Activated CD8-positive, alpha-beta memory T cell treated with anti-CD3 and anti-CD28 coated beads for 36 hours (primary cell): ENCODE measurements at regions not wholly inside any gene's neighbourhood (a gene's known extent, or its start where the extent isn't known, plus 50 kb on each side); places are given as distances from the start of the nearest gene placed in this dataset.

ENCODE experiments used
- CTCF ChIA-PET: fragments of 350-600 bp; sonication (Branson Sonifier 250); formaldehyde crosslinking; loops from one replicate; lab custom pipeline; 2021; ENCODE audit warnings: antibody characterized with exemption; lab: Charles Lee
- POLR2A ChIA-PET: fragments of 350-600 bp; sonication (Branson Sonifier 250); formaldehyde crosslinking; loops from one replicate; lab custom pipeline; 2021; ENCODE audit warnings: antibody characterized with exemption; lab: Charles Lee

DNA sequence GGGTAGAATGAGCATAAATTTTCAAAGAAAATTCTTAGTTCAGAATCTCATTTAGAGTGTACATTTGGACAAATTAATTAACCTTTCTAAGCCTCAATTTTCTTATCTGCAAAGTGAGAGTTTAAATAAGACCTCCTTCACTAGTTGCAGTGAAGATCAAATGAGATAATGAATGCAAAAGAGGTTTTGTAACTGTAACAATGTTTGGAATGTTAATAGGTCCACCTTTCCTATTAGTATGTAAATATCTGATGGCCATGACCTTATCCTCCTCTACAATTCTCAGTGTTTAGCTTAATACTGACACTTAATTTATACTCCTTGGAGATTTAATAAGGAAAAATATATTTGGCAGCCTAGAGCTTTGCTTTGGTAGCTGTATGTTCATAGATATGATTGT is 138.8 kb downstream of the GABRG1 start:
- ChIA-PET POLR2A (no interaction called here), CTCF (no interaction called here)

DNA sequence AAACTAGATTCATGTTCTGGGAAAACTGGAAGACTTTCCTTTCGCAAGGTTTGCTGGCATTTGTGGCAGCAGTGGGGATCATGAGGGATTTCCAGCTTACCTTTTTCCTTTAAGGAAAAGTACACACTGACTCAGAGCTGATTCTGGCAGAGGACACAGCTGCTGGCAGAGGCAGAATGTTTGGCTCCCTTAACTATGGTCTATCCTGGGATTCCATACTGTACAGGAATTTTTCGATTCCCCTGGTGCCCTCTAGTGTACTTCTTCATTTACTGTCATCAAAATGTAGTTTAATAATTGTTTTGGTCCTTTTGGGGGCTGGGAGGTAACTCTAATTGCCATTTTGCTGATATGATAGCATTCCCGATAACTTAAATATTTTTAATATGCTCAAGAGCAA is 152.7 kb downstream of the GABRG1 start:
- ChIA-PET POLR2A (no interaction called here), CTCF (no interaction called here)

- POLR2A ChIA-PET = no interaction called here
- CTCF ChIA-PET = no interaction called here
Observed at GRCh38 chr4:45957353-45957752, 166.5 kb downstream of the GABRG1 start.

- ChIA-PET CTCF (no interaction called here), POLR2A (no interaction called here)
Observed at GRCh38 chr4:45954276-45954675, 169.6 kb downstream of the GABRG1 start.

DNA sequence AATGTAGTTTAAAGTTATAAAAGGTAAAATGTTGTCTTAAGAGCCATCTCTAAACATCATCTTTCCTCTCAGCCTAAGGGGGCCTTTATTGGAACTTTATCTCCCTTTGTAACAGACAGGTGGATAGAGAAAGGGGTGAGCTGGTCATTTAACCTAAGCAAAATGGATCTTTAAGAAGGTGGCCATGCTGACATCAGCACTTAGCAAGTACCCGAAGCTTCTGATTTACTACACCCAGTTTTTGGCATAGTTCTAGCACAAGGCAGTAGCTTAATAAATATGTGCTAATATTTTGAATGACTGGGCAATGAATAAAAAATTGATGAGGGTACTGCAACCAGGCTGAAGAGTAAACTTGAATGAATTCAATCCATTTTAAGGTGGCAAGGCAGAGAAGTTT is 172.7 kb downstream of the GABRG1 start:
- ChIA-PET POLR2A (no interaction called here), CTCF (no interaction called here)

DNA sequence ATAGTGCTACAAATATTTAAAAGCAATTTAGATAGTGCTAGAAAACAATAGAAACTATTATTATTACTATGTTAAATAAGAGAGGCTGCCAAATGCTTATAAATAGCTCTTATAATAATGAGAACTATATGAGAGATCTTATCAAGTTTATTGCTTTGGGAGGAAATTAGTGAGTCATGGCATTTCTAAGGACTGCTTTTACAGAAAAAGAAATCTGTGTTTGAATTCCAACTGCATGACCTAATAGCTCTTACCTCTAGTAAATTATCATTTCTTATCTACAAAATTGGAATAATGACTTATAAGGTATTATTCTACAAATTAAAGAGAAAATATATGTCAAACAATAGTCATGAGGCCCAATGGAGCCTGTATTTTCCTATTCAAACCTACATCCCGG is 177.2 kb downstream of the GABRG1 start:
- ChIA-PET CTCF (no interaction called here), POLR2A (no interaction called here)

GRCh38 chr4:45944000-45944399 is 179.9 kb downstream of the GABRG1 start:
- CTCF ChIA-PET = no interaction called here

DNA sequence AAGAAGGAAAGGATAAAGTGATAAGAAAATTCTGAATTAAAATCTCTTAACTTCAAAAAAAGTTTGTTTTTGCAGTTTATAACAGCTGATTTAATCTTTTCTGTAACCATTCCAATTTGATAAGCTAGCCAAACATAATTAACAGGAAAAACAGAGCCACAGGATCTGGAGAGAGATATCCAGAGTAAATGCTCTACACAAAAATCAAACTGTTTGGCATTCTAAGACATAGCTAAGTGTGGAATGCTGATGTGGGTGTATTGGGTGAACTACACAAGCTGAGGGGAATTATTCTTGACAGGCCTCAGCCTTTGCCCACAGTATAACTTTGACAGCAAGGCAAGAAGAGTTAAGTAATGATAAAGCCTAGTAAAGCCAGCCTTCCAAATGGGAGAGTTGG is 184.8 kb downstream of the GABRG1 start:
- CTCF ChIA-PET = no interaction called here
- POLR2A ChIA-PET = no interaction called here

More at GRCh38 chr4:45944000-45944399, 179.9 kb downstream of the GABRG1 start:
- POLR2A ChIA-PET = no interaction called here

- ChIA-PET POLR2A (no interaction called here), CTCF (no interaction called here)
Observed at GRCh38 chr4:45931154-45931553, 192.7 kb downstream of the GABRG1 start.

GRCh38 chr4:45927641-45928040 is 196.2 kb downstream of the GABRG1 start:
- ChIA-PET POLR2A (no interaction called here), CTCF (no interaction called here)

DNA sequence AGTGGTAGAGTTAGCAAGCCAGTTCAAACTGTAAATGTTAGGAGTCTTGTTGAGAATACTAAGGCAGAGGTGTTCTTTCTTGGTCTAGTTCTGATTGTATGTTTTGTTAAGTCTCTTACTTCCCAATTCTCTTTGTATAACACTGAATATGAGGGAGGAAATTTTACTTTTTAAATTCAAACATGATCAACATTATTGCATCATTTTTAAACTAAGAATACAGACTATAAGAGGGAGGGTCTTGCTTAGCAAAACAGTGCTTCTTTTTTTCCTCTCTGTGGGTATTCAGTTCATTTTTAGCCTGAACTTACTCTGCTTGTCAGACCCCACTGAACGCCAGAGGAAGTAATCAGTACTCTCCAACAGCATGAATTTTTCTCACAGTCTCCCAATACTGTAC is 198.0 kb downstream of the GABRG1 start:
- POLR2A ChIA-PET = no interaction called here
- CTCF ChIA-PET = no interaction called here

DNA sequence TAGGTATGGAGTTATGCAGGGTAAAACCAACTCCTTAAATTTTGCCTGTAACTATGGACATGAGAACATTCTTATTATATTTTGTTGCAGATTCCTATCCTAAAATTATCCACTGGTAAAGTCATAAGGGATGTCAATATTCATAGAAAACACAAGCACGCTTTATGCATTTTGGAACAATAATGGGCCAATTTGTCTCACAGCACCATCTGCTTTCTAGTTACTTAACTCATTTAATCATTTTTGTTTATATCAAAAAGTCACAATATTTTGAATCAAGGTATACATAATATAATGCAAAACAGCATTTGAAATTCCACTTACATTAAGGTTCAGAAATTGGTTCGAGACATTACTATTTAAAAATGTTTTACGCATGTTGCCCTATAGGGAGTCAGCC is 203.0 kb downstream of the GABRG1 start:
- ChIA-PET POLR2A (no interaction called here), CTCF (no interaction called here)

DNA sequence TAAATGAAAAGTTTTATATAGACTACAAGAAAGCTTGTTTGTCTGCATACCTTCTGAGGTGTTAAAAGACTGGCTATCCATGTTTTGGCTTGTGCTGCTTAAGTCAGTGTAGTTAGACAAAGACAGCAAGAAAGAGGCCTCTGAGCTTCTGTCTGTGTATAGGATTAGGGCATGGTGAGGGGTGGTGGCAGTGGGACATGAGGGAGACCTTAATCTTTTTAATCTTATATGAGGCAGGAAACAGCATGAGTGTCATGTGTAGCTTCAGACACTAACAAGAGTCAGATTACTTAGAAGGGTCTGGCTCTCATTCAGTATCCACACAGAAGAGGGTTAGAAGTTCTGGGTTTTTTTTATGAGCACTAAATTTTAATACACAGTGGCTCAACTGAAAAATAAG is 213.3 kb downstream of the GABRG1 start:
- CTCF ChIA-PET = no interaction called here
- POLR2A ChIA-PET = no interaction called here

DNA sequence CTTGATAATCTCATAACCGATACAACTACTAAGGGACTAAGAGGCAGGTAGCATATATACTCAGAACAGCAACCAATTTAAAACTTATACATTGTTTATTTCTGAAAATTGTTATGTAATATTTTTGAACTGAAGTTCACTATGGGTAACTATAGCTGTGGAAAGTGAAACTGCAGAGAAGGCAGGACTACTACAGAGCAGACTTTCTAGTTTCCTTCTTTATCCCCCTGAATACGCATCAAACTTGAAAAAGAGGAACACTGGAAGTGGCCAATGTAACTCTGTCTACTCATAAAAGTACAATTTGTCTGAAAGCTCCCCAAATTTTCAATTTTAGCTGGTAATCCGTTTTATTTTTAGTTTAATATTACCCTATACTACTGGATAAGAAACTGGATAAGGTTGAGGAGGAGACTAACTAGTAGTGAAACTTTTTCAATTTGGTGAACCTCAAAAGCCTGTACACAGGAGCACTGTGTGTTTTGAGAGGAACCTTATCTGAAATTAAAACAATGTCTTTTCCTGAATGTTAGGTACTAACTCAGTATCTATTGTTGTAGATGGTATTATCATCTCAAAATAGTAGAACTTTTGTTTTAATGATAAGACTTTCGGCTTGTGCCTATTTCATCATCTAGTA is 225.8 kb downstream of the GABRG1 start:
- POLR2A ChIA-PET = no interaction called here
- CTCF ChIA-PET = no interaction called here

DNA sequence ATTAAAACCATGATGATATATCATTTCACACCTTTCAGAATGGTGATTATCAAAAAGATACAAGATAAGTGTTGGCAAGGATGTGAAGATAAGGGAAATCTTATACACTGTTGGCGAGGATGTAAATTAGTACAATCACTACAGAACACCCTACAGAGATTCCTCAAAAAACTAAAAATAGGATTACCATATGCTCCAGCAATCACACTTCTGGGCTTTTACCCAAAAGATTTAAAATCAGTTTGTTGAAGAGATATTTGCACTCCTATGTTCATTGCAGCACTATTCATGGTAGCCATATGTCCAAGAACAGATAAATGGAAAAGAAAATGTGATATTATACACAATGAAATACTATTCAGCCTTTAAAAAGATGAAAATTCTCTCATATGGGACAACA is 240.4 kb downstream of the GABRG1 start:
- ChIA-PET POLR2A (no interaction called here), CTCF (no interaction called here)

GRCh38 chr4:45876235-45876890 is 247.5 kb downstream of the GABRG1 start:
- POLR2A ChIA-PET = no interaction called here
- CTCF ChIA-PET = no interaction called here

- ChIA-PET POLR2A (no interaction called here), CTCF (no interaction called here)
Observed at GRCh38 chr4:45869184-45869583, 254.7 kb downstream of the GABRG1 start.

- POLR2A ChIA-PET = no interaction called here
- CTCF ChIA-PET = no interaction called here
Observed at GRCh38 chr4:45865781-45866180, 258.1 kb downstream of the GABRG1 start.

DNA sequence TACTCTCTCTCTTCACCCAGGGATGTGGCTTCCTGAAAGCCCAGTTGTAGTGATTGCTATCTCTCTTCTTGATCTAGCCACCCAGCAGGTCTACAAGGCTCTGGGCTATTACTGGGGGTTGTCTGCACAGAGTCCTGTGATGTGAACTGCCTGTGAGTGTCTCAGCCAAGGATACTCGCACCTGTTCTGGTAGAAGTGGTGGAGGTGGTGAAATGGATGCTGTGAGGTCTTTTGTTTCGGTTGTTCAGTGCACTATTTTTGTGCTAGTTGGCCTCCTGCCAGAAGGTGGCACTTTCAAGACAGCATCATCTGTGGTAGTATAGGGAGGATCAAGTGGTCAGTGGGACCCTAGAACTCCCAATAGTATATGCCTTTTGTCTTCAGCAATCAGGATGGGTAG is 268.0 kb downstream of the GABRG1 start:
- POLR2A ChIA-PET = no interaction called here
- CTCF ChIA-PET = no interaction called here

DNA sequence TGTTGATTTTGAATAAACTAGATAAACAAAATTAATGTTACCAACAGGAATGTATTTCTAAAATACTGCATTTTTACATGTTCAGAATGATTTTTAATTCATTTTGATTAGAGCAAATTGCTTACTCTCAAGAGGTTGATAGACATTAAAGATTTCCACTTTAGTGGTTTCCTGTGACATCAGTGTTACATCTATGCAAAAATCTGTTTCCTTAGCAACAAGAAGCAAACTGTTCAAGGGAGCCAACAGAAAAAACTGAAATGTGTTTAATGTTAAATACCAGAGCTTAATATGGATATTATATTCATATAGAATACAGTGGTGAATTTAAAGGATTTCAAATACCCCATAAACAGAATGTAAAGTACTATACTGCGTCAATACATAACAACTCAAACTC is 277.8 kb downstream of the GABRG1 start:
- CTCF ChIA-PET = no interaction called here
- POLR2A ChIA-PET = no interaction called here

DNA sequence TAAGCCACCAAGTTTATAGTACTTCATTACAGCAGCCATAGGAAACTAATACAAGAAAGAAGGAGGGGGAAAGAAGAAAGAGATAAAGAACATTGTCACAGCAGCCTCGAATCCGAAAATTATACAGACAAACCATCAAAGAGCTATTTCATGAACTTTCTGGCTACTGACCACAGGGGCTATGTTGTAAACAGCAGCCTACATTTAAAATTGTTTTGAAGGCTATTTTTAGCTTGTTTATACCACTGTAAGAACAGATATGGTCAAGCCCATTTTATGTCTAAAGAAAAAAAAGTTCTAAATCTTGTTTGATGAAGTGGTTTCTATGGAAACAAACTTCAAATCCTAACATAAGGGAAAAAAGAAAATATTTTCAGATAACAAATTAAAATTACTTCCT is 282.1 kb downstream of the GABRG1 start:
- POLR2A ChIA-PET = no interaction called here
- CTCF ChIA-PET = no interaction called here

- ChIA-PET CTCF (no interaction called here), POLR2A (no interaction called here)
Observed at GRCh38 chr4:45831692-45832091, 292.2 kb downstream of the GABRG1 start.
